ENCODE measurements at regions not wholly inside any gene's neighbourhood (a gene's known extent, or its start where the extent isn't known, plus 50 kb on each side); places are given as distances from the start of the nearest gene placed in this dataset.

DNA sequence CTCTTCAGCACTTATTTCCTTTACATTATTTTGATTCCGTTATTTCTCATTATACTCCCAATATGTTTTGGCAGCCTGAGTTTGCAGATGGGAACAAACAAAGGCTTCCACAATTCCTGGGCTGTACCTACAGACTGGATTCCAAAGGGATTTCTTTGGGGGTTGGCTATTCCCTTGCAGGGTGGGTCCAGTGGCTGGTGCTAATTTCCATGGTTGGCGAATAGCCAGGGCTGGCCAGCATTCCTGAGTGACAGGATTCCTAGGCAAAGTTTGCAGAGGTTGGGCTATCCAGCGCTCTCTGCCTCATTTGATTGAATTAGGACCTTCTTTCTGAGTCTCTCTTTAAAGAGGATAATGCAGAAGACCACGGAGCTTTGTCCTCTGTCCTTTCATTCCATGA lies 207.4 kb downstream of the MAF start:
- Histone ChIP-seq H3K9me3 (ENCODE audit: insufficient read depth, low read depth, low read length) (no peaks in the 10 kb centered on the region), H3K27me3 (ENCODE audit: insufficient read depth, low read length) (no peaks in the 10 kb centered on the region), H4K20me1 (ENCODE audit: insufficient read depth, low read length) (no peaks in the 10 kb centered on the region), H3K4me2 (ENCODE audit: low read length) (no peak overlapping the region), H2AFZ (ENCODE audit: low read depth, low read length) (no peak overlapping the region), H3K79me2 (ENCODE audit: insufficient read depth, low read length) (no peaks in the 10 kb centered on the region), H3K36me3 (ENCODE audit: insufficient read depth, low read length) (no peaks in the 10 kb centered on the region), H3K4me3 (ENCODE audit: insufficient read depth, low read depth, low read length) (no peak overlapping the region), H3K27ac (ENCODE audit: low read depth, low read length) (no peak overlapping the region), H3K9ac (ENCODE audit: low read length) (no peak overlapping the region), H3K4me1 (ENCODE audit: insufficient read depth, low read length) (no peaks in the 10 kb centered on the region)
- Mint-ChIP-seq H3K4me3 (ENCODE audit: unreplicated experiment) (no peak overlapping the region), H3K9me3 (ENCODE audit: unreplicated experiment) (peaks cover 4% of the 10 kb centered on the region), H3K27me3 (ENCODE audit: low read depth, unreplicated experiment) (peaks cover 19% of the 10 kb centered on the region), H3K4me1 (ENCODE audit: low read depth, unreplicated experiment) (no peaks in the 10 kb centered on the region), H3K27ac (ENCODE audit: unreplicated experiment) (no peak overlapping the region), H3K36me3 (ENCODE audit: low read depth, unreplicated experiment) (no peaks in the 10 kb centered on the region)
- no peak for FAIRE-seq
- DNase-seq (ENCODE audit: low read depth) = no peak
- TF ChIP-seq, protein P1, sequence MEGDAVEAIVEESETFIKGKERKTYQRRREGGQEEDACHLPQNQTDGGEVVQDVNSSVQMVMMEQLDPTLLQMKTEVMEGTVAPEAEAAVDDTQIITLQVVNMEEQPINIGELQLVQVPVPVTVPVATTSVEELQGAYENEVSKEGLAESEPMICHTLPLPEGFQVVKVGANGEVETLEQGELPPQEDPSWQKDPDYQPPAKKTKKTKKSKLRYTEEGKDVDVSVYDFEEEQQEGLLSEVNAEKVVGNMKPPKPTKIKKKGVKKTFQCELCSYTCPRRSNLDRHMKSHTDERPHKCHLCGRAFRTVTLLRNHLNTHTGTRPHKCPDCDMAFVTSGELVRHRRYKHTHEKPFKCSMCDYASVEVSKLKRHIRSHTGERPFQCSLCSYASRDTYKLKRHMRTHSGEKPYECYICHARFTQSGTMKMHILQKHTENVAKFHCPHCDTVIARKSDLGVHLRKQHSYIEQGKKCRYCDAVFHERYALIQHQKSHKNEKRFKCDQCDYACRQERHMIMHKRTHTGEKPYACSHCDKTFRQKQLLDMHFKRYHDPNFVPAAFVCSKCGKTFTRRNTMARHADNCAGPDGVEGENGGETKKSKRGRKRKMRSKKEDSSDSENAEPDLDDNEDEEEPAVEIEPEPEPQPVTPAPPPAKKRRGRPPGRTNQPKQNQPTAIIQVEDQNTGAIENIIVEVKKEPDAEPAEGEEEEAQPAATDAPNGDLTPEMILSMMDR (IDR thresholded peaks at IDR 0.05; ENCODE audit: insufficient read depth, low read depth, low read length) = no peak
- no peak for TF ChIP-seq EZH2 (IDR thresholded peaks at IDR 0.05; ENCODE audit: insufficient read depth, low read length)

DNA sequence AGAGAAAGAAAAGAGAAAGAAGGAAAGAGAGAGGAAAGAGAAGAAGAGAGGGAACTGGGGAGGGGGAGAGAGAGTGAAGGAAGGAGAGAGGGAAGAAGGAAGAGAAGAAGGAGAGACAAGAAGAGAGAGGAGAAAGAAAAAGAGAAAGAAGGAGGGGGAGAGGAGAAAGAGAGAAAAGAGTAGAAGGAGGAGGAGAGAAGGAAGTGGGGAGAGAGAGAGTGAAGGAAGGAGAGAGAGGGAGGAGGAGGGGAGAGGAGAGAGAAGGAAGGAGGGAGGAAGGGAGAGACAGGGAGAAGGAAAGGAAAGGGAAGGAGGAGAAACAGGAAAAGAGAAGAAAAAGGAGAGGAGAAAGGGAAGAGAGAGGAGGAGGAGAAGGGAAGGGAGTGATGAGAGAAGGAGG lies 208.5 kb downstream of the MAF start:
- Histone ChIP-seq H3K9me3 (ENCODE audit: insufficient read depth, low read depth, low read length) (no peaks in the 10 kb centered on the region), H3K27ac (ENCODE audit: low read depth, low read length) (no peak overlapping the region), H4K20me1 (ENCODE audit: insufficient read depth, low read length) (no peaks in the 10 kb centered on the region), H3K4me3 (ENCODE audit: insufficient read depth, low read depth, low read length) (no peak overlapping the region), H3K27me3 (ENCODE audit: insufficient read depth, low read length) (no peaks in the 10 kb centered on the region), H2AFZ (ENCODE audit: low read depth, low read length) (no peak overlapping the region), H3K79me2 (ENCODE audit: insufficient read depth, low read length) (no peaks in the 10 kb centered on the region), H3K9ac (ENCODE audit: low read length) (no peak overlapping the region), H3K36me3 (ENCODE audit: insufficient read depth, low read length) (no peaks in the 10 kb centered on the region), H3K4me2 (ENCODE audit: low read length) (no peak overlapping the region), H3K4me1 (ENCODE audit: insufficient read depth, low read length) (no peaks in the 10 kb centered on the region)
- Mint-ChIP-seq H3K9me3 (ENCODE audit: unreplicated experiment) (no peaks in the 10 kb centered on the region), H3K4me1 (ENCODE audit: low read depth, unreplicated experiment) (no peaks in the 10 kb centered on the region), H3K36me3 (ENCODE audit: low read depth, unreplicated experiment) (no peaks in the 10 kb centered on the region), H3K4me3 (ENCODE audit: unreplicated experiment) (no peak overlapping the region), H3K27me3 (ENCODE audit: low read depth, unreplicated experiment) (peaks cover 19% of the 10 kb centered on the region), H3K27ac (ENCODE audit: unreplicated experiment) (no peak overlapping the region)
- DNase-seq (ENCODE audit: low read depth) (no peak), FAIRE-seq (no peak)
- TF ChIP-seq, protein P1 (IDR thresholded peaks at IDR 0.05; ENCODE audit: insufficient read depth, low read depth, low read length) = no peak
- TF ChIP-seq EZH2 (IDR thresholded peaks at IDR 0.05; ENCODE audit: insufficient read depth, low read length) = no peak

DNA sequence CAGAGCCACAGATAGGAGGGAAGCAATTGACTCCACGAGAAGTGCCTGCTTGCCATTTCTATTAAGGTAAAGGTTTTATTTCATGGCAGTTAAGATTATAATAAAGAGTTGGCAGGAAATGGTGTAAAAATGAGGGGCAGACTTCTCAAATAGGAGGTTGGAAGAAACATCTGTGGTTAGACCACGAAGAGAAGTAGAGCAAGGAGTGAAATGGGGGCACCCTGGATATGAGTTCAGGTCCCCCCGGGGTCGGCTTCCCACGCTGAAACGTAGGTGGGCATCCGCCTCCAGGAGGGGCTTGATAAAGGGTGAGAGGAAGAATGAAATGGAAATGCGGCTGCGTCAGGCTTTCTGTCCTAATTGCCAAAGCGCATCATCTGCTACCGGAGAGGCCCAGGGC lies 209.1 kb downstream of the MAF start:
- H3K9me3 ChIP-seq (ENCODE audit: insufficient read depth, low read depth, low read length) = no peaks in the 10 kb centered on the region
- H3K79me2 ChIP-seq (ENCODE audit: insufficient read depth, low read length) = no peaks in the 10 kb centered on the region
- Mint-ChIP-seq H3K27ac (ENCODE audit: unreplicated experiment) (no peak overlapping the region), H3K4me3 (ENCODE audit: unreplicated experiment) (no peak overlapping the region), H3K36me3 (ENCODE audit: low read depth, unreplicated experiment) (no peaks in the 10 kb centered on the region), H3K27me3 (ENCODE audit: low read depth, unreplicated experiment) (peaks cover 19% of the 10 kb centered on the region), H3K9me3 (ENCODE audit: unreplicated experiment) (no peaks in the 10 kb centered on the region), H3K4me1 (ENCODE audit: low read depth, unreplicated experiment) (no peaks in the 10 kb centered on the region)
- H2AFZ ChIP-seq (ENCODE audit: low read depth, low read length) = no peak overlapping the region
- H3K4me3 ChIP-seq (ENCODE audit: insufficient read depth, low read depth, low read length) = no peak overlapping the region
- no peaks in the 10 kb centered on the region for H3K36me3 ChIP-seq (ENCODE audit: insufficient read depth, low read length)
- no peaks in the 10 kb centered on the region for H3K4me1 ChIP-seq (ENCODE audit: insufficient read depth, low read length)
- H3K27ac ChIP-seq (ENCODE audit: low read depth, low read length) = no peak overlapping the region
- H3K4me2 ChIP-seq (ENCODE audit: low read length) = no peak overlapping the region
- TF ChIP-seq EZH2 (IDR thresholded peaks at IDR 0.05; ENCODE audit: insufficient read depth, low read length) = no peak
- TF ChIP-seq, protein P1 (IDR thresholded peaks at IDR 0.05; ENCODE audit: insufficient read depth, low read depth, low read length) = no peak
- DNase-seq (ENCODE audit: low read depth) (no peak), FAIRE-seq (no peak)
- H3K9ac ChIP-seq (ENCODE audit: low read length) = no peak overlapping the region
- no peaks in the 10 kb centered on the region for H4K20me1 ChIP-seq (ENCODE audit: insufficient read depth, low read length)
- no peaks in the 10 kb centered on the region for H3K27me3 ChIP-seq (ENCODE audit: insufficient read depth, low read length)
